GM12878 (cell line): ENCODE measurements at regions not wholly inside any gene's neighbourhood (a gene's known extent, or its start where the extent isn't known, plus 50 kb on each side); places are given as distances from the start of the nearest gene placed in this dataset.

Experiments
- ATAC-seq: fragments of 200-7000 bp; cut with Tn5 transposase; 3 replicates; pipeline ENCODE4 v1.9.1; 2020; ENCODE audit warnings: mild to moderate bottlenecking, moderate library complexity
- BruUV-seq: library from RNA; stranded (reverse); fragments of 400-500 nt; replicated peaks from 2 replicates; lab custom pipeline; 2021; lab: Mats Ljungman, UMichigan
- CTCF ChIA-PET: fragments of 300-600 bp; sonication (Branson Sonifier 250); formaldehyde crosslinking; extraction: SDS; loops from one replicate; lab custom pipeline; 2021; ENCODE audit warnings: inconsistent platforms; lab: Yijun Ruan, JAX
- POLR2A ChIA-PET: fragments of 350-600 bp; formaldehyde crosslinking; extraction: SDS; loops from one replicate; lab custom pipeline; 2021; ENCODE audit warnings: inconsistent platforms; lab: Charles Lee
- RAD21 ChIA-PET: fragments of 300-600 bp; sonication (Branson Sonifier 250); formaldehyde crosslinking; loops from one replicate; lab custom pipeline; 2023; ENCODE audit warnings: antibody characterized with exemption; ENCODE audit not compliant: unreplicated experiment; lab: Charles Lee
- SMC1A ChIA-PET: fragments of 300-600 bp; sonication (Branson Sonifier 250); formaldehyde crosslinking; loops from one replicate; lab custom pipeline; 2023; ENCODE audit not compliant: unreplicated experiment, uncharacterized antibody; lab: Charles Lee
- DNase-seq: peaks from one replicate; pipeline ENCODE4 v3.0.0-alpha.2; 2011; ENCODE audit warnings: low read depth, low spot score
- FAIRE-seq: peaks from 3 replicates; lab custom pipeline; 2011; peaks lifted over from hg19 to GRCh38; lab: Jason Lieb, UNC
- H2AFZ ChIP-seq: 2 replicates; pipeline ENCODE4 v1.6.0; 2011; ENCODE audit warnings: low read depth, low read length, control low read depth; ENCODE audit not compliant: control insufficient read depth
- H3K27ac ChIP-seq: 2 replicates; pipeline ENCODE4 v1.5.1; 2011; ENCODE audit warnings: control low read depth; ENCODE audit not compliant: control insufficient read depth, insufficient read depth
- H3K27me3 ChIP-seq, 2 experiments: replicated peaks in 1 of 2; 2 replicates each; pipeline versions ENCODE4 v1.6.0 to v1.6.1; 2011; ENCODE audit warnings: low read length in 1 of 2; ENCODE audit not compliant: control insufficient read depth in 2 of 2, insufficient read depth in 2 of 2
- H3K36me3 ChIP-seq, 2 experiments: 2 replicates each; pipeline ENCODE4 v1.5.1; 2011; ENCODE audit warnings: low read length in 1 of 2; ENCODE audit not compliant: control insufficient read depth in 2 of 2, insufficient read depth in 2 of 2
- H3K4me1 ChIP-seq: 2 replicates; pipeline ENCODE4 v1.6.1; 2011; ENCODE audit warnings: mild to moderate bottlenecking, low read length, moderate library complexity, mixed read lengths; ENCODE audit not compliant: control insufficient read depth, insufficient read depth
- H3K4me2 ChIP-seq: 2 replicates; pipeline ENCODE4 v1.6.0; 2011; ENCODE audit warnings: control low read depth; ENCODE audit not compliant: control insufficient read depth, insufficient read depth
- H3K4me3 ChIP-seq: fragments of 200-600 bp; sonication (generic); 2 replicates; pipeline ENCODE4 v1.5.1; 2016
- H3K79me2 ChIP-seq: 2 replicates; pipeline ENCODE4 v1.6.0; 2011; ENCODE audit warnings: low read length; ENCODE audit not compliant: control insufficient read depth, insufficient read depth
- H3K9ac ChIP-seq: 2 replicates; pipeline ENCODE4 v1.8.0; 2011; ENCODE audit warnings: low read length, control low read depth, mixed read lengths; ENCODE audit not compliant: control insufficient read depth, insufficient read depth
- H3K9me3 ChIP-seq: replicated peaks from 3 replicates; pipeline ENCODE4 v1.5.1; 2011; ENCODE audit warnings: mild to moderate bottlenecking, low read length; ENCODE audit not compliant: control insufficient read depth, insufficient read depth
- H4K20me1 ChIP-seq: 2 replicates; pipeline ENCODE4 v1.6.0; 2011; ENCODE audit not compliant: control insufficient read depth, insufficient read depth
- GATAD2B ChIP-seq: fragments of 450-650 bp; conservative IDR thresholded peaks from 2 replicates; pipeline ENCODE4 v1.6.1; 2017; ENCODE audit warnings: low read depth, mild to moderate bottlenecking, moderate library complexity
- HSF1 ChIP-seq: fragments of 150-350 bp; IDR thresholded peaks from 2 replicates; pipeline ENCODE4 v1.6.1; 2014; ENCODE audit warnings: mild to moderate bottlenecking, low read depth, low read length
- IRF4 ChIP-seq: IDR thresholded peaks from 2 replicates; pipeline ENCODE4 v1.6.1; 2011; ENCODE audit warnings: low read depth, low read length
- NFYA ChIP-seq: IDR thresholded peaks from 2 replicates; pipeline ENCODE4 v1.6.1; 2011; ENCODE audit warnings: low read depth, mild to moderate bottlenecking, low read length, improper control_type of control experiment, borderline replicate concordance
- PML ChIP-seq: IDR thresholded peaks from 2 replicates; pipeline ENCODE4 v1.6.1; 2012; ENCODE audit warnings: low read length, inconsistent platforms
- ZNF622 ChIP-seq: fragments of 450-650 bp; IDR thresholded peaks from 2 replicates; pipeline ENCODE4 v1.6.1; 2017; ENCODE audit warnings: mild to moderate bottlenecking, inconsistent platforms
- ZNF687 ChIP-seq: fragments of 450-650 bp; IDR thresholded peaks from 2 replicates; pipeline ENCODE4 v1.6.1; 2017; ENCODE audit warnings: mild to moderate bottlenecking, moderate library complexity
- WGBS: methylation state at CpG from one replicate; pipeline ENCODE4 v1.1.6; 2016; ENCODE audit warnings: low lambda C conversion rate; ENCODE audit not compliant: insufficient replicate concordance, insufficient coverage; ENCODE audit errors: missing lambda C conversion rate; 5-methylcytosine and 5-hydroxymethylcytosine counted together
- in situ Hi-C: fragments of 300-500 bp; cut with MboI; formaldehyde crosslinking; loops from 9 replicates; pipeline ENCODE4 v1.14.3; 2018; ENCODE audit warnings: mixed read lengths
- intact Hi-C: fragments of 100-400 bp; cut with micrococcal nuclease; formaldehyde crosslinking; loops from one replicate; pipeline ENCODE4 v1.14.2; 2022; ENCODE audit not compliant: unreplicated experiment

GRCh38 chrX:8232406-8232805 is 61.3 kb upstream of the VCX2 start:
- no TSS peak for BruUV-seq
- H3K4me1 ChIP-seq, result no peaks in the 10 kb centered on the region
- 3% methylated on average over 2 of the region's 2 CpGs for WGBS
- ChIA-PET SMC1A (no interaction called here), CTCF (no interaction called here), POLR2A (no interaction called here), RAD21 (no interaction called here)
- no peak overlapping the region for H3K27ac ChIP-seq
- H2AFZ ChIP-seq, result no peak overlapping the region
- ATAC-seq (no peak), FAIRE-seq (no peak), DNase-seq (no peak)
- H3K4me3 ChIP-seq, result no peak overlapping the region
- in situ Hi-C loops, result no loop called here
- no peaks in the 10 kb centered on the region for H3K9me3 ChIP-seq
- H3K9ac ChIP-seq, result no peak overlapping the region
- no peaks in the 10 kb centered on the region for H3K79me2 ChIP-seq
- H3K36me3 ChIP-seq, result no peaks in the 10 kb centered on the region
- TF ChIP-seq PML (no peak), IRF4 (no peak), NFYA (no peak), HSF1 (no peak), ZNF622 (no peak), GATAD2B (no peak), ZNF687 (no peak)
- no peaks in the 10 kb centered on the region for H4K20me1 ChIP-seq
- H3K4me2 ChIP-seq, result no peak overlapping the region
- intact Hi-C loops, result no loop called here
- H3K27me3 ChIP-seq, result no peaks in the 10 kb centered on the region
